Adrenal gland (tissue), 9 donors: ENCODE measurements at regions not wholly inside any gene's neighbourhood (a gene's known extent, or its start where the extent isn't known, plus 50 kb on each side); places are given as distances from the start of the nearest gene placed in this dataset.

ENCODE experiments used
- DNase-seq, 7 donors: peaks; one replicate each; pipeline ENCODE4 v3.0.0-alpha.2; 2019 to 2020
- H3K27ac ChIP-seq, 5 donors: fragments of 200-600 bp; sonication (generic) in 4 of 5; 1 replicate in 3 of 5; 2 replicates in 2 of 5; pipeline versions ENCODE4 v1.5.1 to v1.8.0; 2016 to 2020; ENCODE audit warnings: mild to moderate bottlenecking in 1 of 5
- H3K27me3 ChIP-seq: fragments of 200-600 bp; 2 replicates; pipeline ENCODE4 v1.8.0; 2021
- H3K36me3 ChIP-seq, 2 donors: fragments of 200-600 bp; replicated peaks in 1 of 2; 1 replicate in 1 of 2; 2 replicates in 1 of 2; pipeline versions ENCODE4 v1.5.1 to v1.8.0; 2018 to 2022
- H3K4me1 ChIP-seq, 2 donors: fragments of 200-600 bp; replicated peaks in 1 of 2; 1 replicate in 1 of 2; 2 replicates in 1 of 2; pipeline versions ENCODE4 v1.5.1 to v1.8.0; 2018 to 2021
- H3K4me3 ChIP-seq, 4 donors: fragments of 200-600 bp; sonication (generic) in 3 of 4; one replicate each; pipeline ENCODE4 v1.5.1; 2016 to 2018
- H3K9me3 ChIP-seq, 3 donors: fragments of 200-600 bp; sonication (generic) in 1 of 3; replicated peaks in 1 of 3; 1 replicate in 2 of 3; 2 replicates in 1 of 3; pipeline versions ENCODE4 v1.5.1 to v1.8.0; 2016 to 2021
- POLR2A ChIP-seq, 2 donors: fragments of 450-650 bp; IDR thresholded peaks; one replicate each; pipeline ENCODE4 v1.6.1; 2017; ENCODE audit warnings: antibody characterized with exemption in 2 of 2, mild to moderate bottlenecking in 2 of 2, moderate library complexity in 1 of 2
- WGBS, 4 donors: extraction: QIAGEN DNeasy Blood & Tissue Kit in 2 of 4; methylation state at CpG; one replicate each; pipeline versions ENCODE4 v1.1.5 to v1.1.7; 2013 to 2017; 5-methylcytosine and 5-hydroxymethylcytosine counted together
- intact Hi-C, 2 donors: fragments of 100-400 bp; cut with DNase I; formaldehyde crosslinking; loops; one replicate each; pipeline versions ENCODE4 v1.14.1 to v1.15.0; 2022 to 2023
- TF ChIP-seq, protein P1 (sequence below), 6 experiments: fragments of 450-650 bp in 4 of 6; fragments of 200-600 bp in 2 of 6; sonication (generic) in 1 of 6; IDR thresholded peaks; 1 replicate in 5 of 6; 2 replicates in 1 of 6; pipeline versions ENCODE4 v1.5.1 to v1.8.0; 2016 to 2021; ENCODE audit warnings: antibody characterized with exemption in 6 of 6, mild to moderate bottlenecking in 2 of 6, moderate library complexity in 1 of 6
- donor health status: healthy with polysubstance abuse.
- donor health status: Bipolar disorder and iron deficiency.
- donor health status: DM: yes; HTN: yes; CAD: no.
- donor health status: DM: no; HTN: no; CAD: no.
- donor health status: DM: no; HTN: no; CAD: no.

DNA sequence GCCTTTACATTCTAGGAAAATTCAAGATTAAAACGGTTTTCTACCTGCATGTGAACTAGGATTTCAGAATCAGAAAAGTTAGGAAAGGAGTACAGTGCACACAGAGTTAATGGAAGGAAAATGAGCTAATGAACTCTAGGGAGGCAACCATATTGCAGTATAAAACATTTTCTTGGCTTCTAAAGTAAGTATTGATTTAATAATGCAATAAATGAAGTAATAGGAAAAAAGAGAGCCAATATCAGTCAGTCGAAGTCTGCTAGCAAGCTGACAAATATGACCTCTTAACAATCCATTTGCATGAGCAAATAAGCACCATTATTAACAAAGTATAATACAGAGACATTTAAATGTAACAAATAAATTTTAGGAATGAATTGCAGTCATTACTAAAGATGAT lies 80.2 kb upstream of the COL3A1 start:
- WGBS, 4 donors = 18 to 24% (median 19%) methylated on average over 2 of the region's 2 CpGs
- intact Hi-C loops = no loop called here

DNA sequence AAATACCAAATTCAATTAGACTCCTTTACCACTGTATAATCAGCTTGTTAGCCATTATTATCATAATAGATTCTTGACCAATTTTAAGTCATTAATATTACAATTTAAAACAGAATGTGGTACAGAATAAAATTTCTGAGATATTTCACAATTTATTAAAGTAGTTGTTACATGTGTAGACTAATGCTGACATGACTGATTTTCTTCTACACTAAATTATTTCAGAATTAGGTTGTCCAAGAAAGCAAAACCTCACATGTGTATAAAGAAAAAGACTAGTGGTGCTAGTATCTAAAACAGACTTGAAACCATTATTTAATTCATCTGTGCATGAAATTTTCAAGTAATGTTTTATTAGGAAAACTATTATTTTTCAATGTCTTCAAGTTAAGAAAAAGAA lies 79.2 kb upstream of the COL3A1 start:
- DNase-seq = no peak
- Histone ChIP-seq H3K9me3 (no peaks in the 10 kb centered on the region), H3K4me1 (no peaks in the 10 kb centered on the region), H3K27me3 (no peaks in the 10 kb centered on the region), H3K27ac (no peak overlapping the region), H3K4me3 (no peak overlapping the region), H3K36me3 (no peaks in the 10 kb centered on the region)
- TF ChIP-seq POLR2A (IDR thresholded peaks at IDR 0.05) = no peak
- intact Hi-C loops = no loop called here

More for the DNA sequence above, 80.2 kb upstream of the COL3A1 start:
- Histone ChIP-seq H3K27me3 (no peaks in the 10 kb centered on the region), H3K27ac (no peak overlapping the region), H3K4me1 (no peaks in the 10 kb centered on the region), H3K4me3 (no peak overlapping the region), H3K36me3 (no peaks in the 10 kb centered on the region), H3K9me3 (no peaks in the 10 kb centered on the region)
- DNase-seq = no peak
- TF ChIP-seq POLR2A (IDR thresholded peaks at IDR 0.05) = no peak
- TF ChIP-seq, protein P1, sequence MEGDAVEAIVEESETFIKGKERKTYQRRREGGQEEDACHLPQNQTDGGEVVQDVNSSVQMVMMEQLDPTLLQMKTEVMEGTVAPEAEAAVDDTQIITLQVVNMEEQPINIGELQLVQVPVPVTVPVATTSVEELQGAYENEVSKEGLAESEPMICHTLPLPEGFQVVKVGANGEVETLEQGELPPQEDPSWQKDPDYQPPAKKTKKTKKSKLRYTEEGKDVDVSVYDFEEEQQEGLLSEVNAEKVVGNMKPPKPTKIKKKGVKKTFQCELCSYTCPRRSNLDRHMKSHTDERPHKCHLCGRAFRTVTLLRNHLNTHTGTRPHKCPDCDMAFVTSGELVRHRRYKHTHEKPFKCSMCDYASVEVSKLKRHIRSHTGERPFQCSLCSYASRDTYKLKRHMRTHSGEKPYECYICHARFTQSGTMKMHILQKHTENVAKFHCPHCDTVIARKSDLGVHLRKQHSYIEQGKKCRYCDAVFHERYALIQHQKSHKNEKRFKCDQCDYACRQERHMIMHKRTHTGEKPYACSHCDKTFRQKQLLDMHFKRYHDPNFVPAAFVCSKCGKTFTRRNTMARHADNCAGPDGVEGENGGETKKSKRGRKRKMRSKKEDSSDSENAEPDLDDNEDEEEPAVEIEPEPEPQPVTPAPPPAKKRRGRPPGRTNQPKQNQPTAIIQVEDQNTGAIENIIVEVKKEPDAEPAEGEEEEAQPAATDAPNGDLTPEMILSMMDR (IDR thresholded peaks at IDR 0.05) = no peak

DNA sequence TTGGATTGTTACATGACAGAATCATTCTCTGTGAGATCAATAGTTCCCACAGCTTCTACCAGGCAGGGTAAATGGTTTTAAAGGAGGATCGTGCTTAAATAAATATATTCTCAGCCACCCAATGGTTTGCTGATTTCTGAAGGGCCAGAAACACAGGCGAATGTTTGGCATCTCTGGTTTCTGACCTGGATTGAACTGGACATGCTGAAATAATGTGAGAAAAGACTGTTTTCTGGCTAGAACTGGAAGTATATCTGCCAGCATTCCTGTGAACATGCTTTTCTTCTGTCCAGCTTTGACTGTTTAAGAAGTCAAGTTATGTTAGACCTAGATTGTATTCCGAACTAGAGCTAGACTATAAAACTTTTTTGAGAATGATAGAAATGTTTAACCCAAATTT lies 77.1 kb upstream of the COL3A1 start:
- Histone ChIP-seq H3K36me3 (no peaks in the 10 kb centered on the region), H3K27ac (no peak overlapping the region), H3K9me3 (no peaks in the 10 kb centered on the region), H3K4me3 (no peak overlapping the region), H3K27me3 (no peaks in the 10 kb centered on the region), H3K4me1 (no peaks in the 10 kb centered on the region)
- WGBS, 4 donors = 51 to 65% (median 57%) methylated on average over 3 of the region's 3 CpGs
- no peak for TF ChIP-seq POLR2A (IDR thresholded peaks at IDR 0.05)
- TF ChIP-seq, protein P1 (IDR thresholded peaks at IDR 0.05) = no peak
- intact Hi-C loops = no loop called here
- no peak for DNase-seq

DNA sequence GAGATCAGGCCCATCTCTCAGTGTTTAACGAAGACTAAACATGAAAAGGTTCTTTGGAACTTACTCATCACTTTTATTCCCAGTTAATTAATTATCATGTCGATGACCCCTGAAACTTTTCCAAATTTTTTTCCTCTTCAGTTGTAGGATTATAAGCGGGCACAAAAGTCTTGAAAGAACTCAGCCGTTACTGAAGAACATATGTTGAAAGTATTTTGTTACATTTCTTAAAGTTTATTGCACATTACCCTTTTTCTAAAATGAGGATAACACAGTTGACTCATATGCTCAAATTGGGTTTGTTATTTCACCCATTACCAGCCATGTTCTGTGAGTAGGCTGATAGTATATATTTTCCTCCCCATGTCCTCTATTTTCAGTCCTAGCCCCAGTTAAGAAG lies 75.9 kb upstream of the COL3A1 start:
- H3K4me1 ChIP-seq = no peaks in the 10 kb centered on the region
- H3K27ac ChIP-seq = no peak overlapping the region
- intact Hi-C loops = no loop called here
- TF ChIP-seq POLR2A (IDR thresholded peaks at IDR 0.05) = no peak
- TF ChIP-seq, protein P1 (IDR thresholded peaks at IDR 0.05) = no peak
- H3K36me3 ChIP-seq = no peaks in the 10 kb centered on the region
- no peak for DNase-seq
- H3K9me3 ChIP-seq = no peaks in the 10 kb centered on the region
- no peak overlapping the region for H3K4me3 ChIP-seq
- 60 to 73% (median 71%) methylated on average over 4 of the region's 4 CpGs for WGBS, 4 donors
- no peaks in the 10 kb centered on the region for H3K27me3 ChIP-seq

DNA sequence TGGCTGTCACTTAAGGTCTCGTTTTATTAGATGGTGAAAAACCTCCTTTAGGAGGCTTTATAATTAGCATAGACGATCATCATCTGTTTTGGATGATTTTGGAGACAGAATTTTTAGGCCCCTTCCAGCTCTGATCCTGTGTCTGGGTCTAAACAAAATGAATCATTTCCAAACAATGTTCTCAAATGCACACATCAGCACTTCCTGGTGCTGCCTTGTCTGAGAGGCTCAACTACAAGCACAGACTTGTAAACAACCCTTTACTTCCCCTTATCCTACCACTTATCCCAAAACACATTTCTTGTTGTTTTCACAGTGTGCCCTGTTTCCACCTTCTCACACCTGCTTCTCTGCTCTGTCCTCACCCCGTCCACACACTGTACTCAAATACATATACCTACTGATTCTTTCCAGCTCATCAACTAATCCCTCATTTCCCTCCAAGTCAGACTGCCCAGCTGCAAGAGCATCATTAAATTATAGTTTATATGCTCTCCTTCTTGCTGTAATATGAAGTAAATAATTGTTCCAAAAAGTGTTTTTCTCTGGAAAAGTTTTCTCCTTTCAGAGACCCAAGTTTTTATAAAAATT lies 71.2 kb upstream of the COL3A1 start:
- H3K27ac ChIP-seq = no peak overlapping the region
- DNase-seq = no peak
- no peaks in the 10 kb centered on the region for H3K36me3 ChIP-seq
- intact Hi-C loops = no loop called here
- WGBS, 4 donors = 48 to 61% (median 57%) methylated on average over 3 of the region's 3 CpGs
- no peaks in the 10 kb centered on the region for H3K9me3 ChIP-seq
- H3K4me3 ChIP-seq = no peak overlapping the region
- no peaks in the 10 kb centered on the region for H3K4me1 ChIP-seq
- no peaks in the 10 kb centered on the region for H3K27me3 ChIP-seq
- TF ChIP-seq POLR2A (IDR thresholded peaks at IDR 0.05) = no peak
- TF ChIP-seq, protein P1 (IDR thresholded peaks at IDR 0.05) = no peak
